ENCODE measurements at regions not wholly inside any gene's neighbourhood (a gene's known extent, or its start where the extent isn't known, plus 50 kb on each side); places are given as distances from the start of the nearest gene placed in this dataset.
"Not testable (repeated sequence)": the region's sequence is repeated elsewhere in the genome, so short reads cannot be mapped to it uniquely, and the experiment has no call there.

GRCh38 chrX:43423876-43424275 lies 232.2 kb upstream of the MAOA start:
- peaks cover 2% of the 10 kb centered on the region for H3K27me3 Mint-ChIP-seq (ENCODE audit: unreplicated experiment)
- H3K27ac Mint-ChIP-seq (ENCODE audit: unreplicated experiment) = no peak overlapping the region
- TF ChIP-seq, protein P1, sequence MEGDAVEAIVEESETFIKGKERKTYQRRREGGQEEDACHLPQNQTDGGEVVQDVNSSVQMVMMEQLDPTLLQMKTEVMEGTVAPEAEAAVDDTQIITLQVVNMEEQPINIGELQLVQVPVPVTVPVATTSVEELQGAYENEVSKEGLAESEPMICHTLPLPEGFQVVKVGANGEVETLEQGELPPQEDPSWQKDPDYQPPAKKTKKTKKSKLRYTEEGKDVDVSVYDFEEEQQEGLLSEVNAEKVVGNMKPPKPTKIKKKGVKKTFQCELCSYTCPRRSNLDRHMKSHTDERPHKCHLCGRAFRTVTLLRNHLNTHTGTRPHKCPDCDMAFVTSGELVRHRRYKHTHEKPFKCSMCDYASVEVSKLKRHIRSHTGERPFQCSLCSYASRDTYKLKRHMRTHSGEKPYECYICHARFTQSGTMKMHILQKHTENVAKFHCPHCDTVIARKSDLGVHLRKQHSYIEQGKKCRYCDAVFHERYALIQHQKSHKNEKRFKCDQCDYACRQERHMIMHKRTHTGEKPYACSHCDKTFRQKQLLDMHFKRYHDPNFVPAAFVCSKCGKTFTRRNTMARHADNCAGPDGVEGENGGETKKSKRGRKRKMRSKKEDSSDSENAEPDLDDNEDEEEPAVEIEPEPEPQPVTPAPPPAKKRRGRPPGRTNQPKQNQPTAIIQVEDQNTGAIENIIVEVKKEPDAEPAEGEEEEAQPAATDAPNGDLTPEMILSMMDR (IDR thresholded peaks at IDR 0.05; ENCODE audit: partially characterized antibody, unreplicated experiment) = no peak
- peaks cover 16% of the 10 kb centered on the region for H3K4me1 Mint-ChIP-seq (ENCODE audit: low read depth, unreplicated experiment)
- no peak for DNase-seq
- H3K4me3 Mint-ChIP-seq (ENCODE audit: unreplicated experiment) = no peak overlapping the region
- no peaks in the 10 kb centered on the region for H3K36me3 Mint-ChIP-seq (ENCODE audit: unreplicated experiment)
- no peaks in the 10 kb centered on the region for H3K9me3 Mint-ChIP-seq (ENCODE audit: unreplicated experiment)

GRCh38 chrX:43436517-43436916 lies 219.6 kb upstream of the MAOA start:
- Mint-ChIP-seq H3K4me3 (ENCODE audit: unreplicated experiment) (no peak overlapping the region), H3K27ac (ENCODE audit: unreplicated experiment) (no peak overlapping the region), H3K9me3 (ENCODE audit: unreplicated experiment) (no peaks in the 10 kb centered on the region), H3K4me1 (ENCODE audit: low read depth, unreplicated experiment) (no peaks in the 10 kb centered on the region), H3K36me3 (ENCODE audit: unreplicated experiment) (no peaks in the 10 kb centered on the region), H3K27me3 (ENCODE audit: unreplicated experiment) (no peaks in the 10 kb centered on the region)
- DNase-seq = no peak
- TF ChIP-seq, protein P1 (IDR thresholded peaks at IDR 0.05; ENCODE audit: partially characterized antibody, unreplicated experiment) = no peak

GRCh38 chrX:43446752-43447151 lies 209.3 kb upstream of the MAOA start:
- TF ChIP-seq, protein P1 (IDR thresholded peaks at IDR 0.05; ENCODE audit: partially characterized antibody, unreplicated experiment) = no peak
- peaks cover 4% of the 10 kb centered on the region for H3K36me3 Mint-ChIP-seq (ENCODE audit: unreplicated experiment)
- no peaks in the 10 kb centered on the region for H3K4me1 Mint-ChIP-seq (ENCODE audit: low read depth, unreplicated experiment)
- no peak overlapping the region for H3K27ac Mint-ChIP-seq (ENCODE audit: unreplicated experiment)
- H3K4me3 Mint-ChIP-seq (ENCODE audit: unreplicated experiment) = no peak overlapping the region
- H3K27me3 Mint-ChIP-seq (ENCODE audit: unreplicated experiment) = no peaks in the 10 kb centered on the region
- no peak for DNase-seq
- no peaks in the 10 kb centered on the region for H3K9me3 Mint-ChIP-seq (ENCODE audit: unreplicated experiment)

DNA sequence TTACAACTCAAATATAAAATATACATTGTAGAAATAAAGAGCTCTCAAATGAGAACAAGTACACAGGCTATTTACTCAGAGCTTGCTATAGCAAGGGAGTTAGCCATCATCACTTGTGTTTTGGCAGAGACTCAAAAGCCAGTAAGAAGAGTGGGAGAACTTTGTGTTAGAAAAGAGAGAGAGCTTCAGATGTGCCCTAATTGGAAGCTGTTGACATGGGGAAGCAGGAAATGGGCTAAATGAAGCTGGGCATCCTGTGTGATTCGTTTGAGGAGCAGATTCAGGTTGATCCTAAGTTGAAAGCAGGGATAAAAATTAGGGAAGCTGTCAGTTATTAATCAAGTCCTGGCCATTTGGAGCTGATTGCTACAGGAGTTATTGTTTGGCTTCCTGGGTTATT lies 207.4 kb upstream of the MAOA start:
- H3K4me1 Mint-ChIP-seq (ENCODE audit: low read depth, unreplicated experiment) = no peaks in the 10 kb centered on the region
- H3K9me3 Mint-ChIP-seq (ENCODE audit: unreplicated experiment) = no peaks in the 10 kb centered on the region
- TF ChIP-seq, protein P1 (IDR thresholded peaks at IDR 0.05; ENCODE audit: partially characterized antibody, unreplicated experiment) = no peak
- H3K27me3 Mint-ChIP-seq (ENCODE audit: unreplicated experiment) = no peaks in the 10 kb centered on the region
- peaks cover 9% of the 10 kb centered on the region for H3K36me3 Mint-ChIP-seq (ENCODE audit: unreplicated experiment)
- no peak overlapping the region for H3K27ac Mint-ChIP-seq (ENCODE audit: unreplicated experiment)
- DNase-seq = no peak
- no peak overlapping the region for H3K4me3 Mint-ChIP-seq (ENCODE audit: unreplicated experiment)

DNA sequence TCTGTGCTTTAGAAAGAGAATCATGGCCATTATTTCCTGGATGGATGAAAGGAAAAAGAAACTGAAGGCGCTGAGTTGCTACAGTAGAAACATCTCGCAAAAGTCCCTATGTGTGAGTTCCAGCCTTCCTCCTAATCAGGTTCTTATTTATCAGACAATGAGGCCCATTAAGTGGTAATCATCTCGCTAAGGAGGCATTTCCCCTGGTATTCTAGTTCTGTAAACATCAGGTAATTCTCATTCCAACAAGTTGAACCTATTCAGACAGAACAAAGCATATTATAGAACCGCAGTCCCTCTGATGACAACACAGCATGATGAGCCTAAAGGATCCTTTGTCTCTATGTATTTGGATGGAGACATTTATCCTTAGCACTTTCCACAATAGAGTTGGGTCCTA lies 205.7 kb upstream of the MAOA start:
- peaks cover under 1% of the 10 kb centered on the region for H3K27me3 Mint-ChIP-seq (ENCODE audit: unreplicated experiment)
- H3K27ac Mint-ChIP-seq (ENCODE audit: unreplicated experiment) = no peak overlapping the region
- H3K9me3 Mint-ChIP-seq (ENCODE audit: unreplicated experiment) = no peaks in the 10 kb centered on the region
- peaks cover under 1% of the 10 kb centered on the region for H3K4me1 Mint-ChIP-seq (ENCODE audit: low read depth, unreplicated experiment)
- DNase-seq = no peak
- TF ChIP-seq, protein P1 (IDR thresholded peaks at IDR 0.05; ENCODE audit: partially characterized antibody, unreplicated experiment) = no peak
- no peak overlapping the region for H3K4me3 Mint-ChIP-seq (ENCODE audit: unreplicated experiment)
- H3K36me3 Mint-ChIP-seq (ENCODE audit: unreplicated experiment) = peaks cover 9% of the 10 kb centered on the region

DNA sequence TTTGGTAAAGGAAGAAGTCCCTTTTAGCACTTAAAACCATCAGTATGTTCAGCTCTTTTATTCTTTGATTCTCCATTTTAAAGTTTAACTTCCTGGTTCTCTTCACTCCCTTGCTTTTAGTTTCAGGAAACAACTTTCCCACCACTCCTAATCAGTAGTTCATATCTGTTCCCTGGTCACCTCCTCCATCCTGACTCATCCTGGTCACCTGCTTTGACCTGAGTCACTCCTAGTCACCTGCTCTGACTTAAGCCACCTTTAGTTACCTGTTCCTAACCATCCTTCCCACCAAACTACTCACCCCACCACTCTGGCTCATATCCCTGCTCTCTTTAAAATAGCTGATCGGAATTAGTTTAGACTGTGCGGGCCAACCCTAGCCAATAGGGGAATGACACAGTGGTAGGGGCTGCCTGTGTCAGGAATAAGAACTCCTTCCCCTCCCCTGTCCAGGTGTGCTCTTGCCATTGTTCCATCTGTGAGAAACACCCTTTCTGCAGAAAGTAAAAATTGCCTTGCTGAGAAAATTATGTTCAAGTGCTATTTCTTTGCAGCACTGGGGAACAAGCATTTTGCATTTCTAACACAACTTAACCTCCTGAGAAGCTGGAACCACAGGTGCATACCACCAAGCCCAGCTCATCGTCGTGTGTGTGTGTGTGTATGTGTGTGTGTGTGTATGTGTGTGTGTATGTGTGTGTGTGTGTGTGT lies 204.0 kb upstream of the MAOA start:
- H3K27me3 Mint-ChIP-seq (ENCODE audit: unreplicated experiment); H3K9me3 Mint-ChIP-seq (ENCODE audit: unreplicated experiment): not testable (repeated sequence)

More for the DNA sequence above, 204.0 kb upstream of the MAOA start:
- H3K27ac Mint-ChIP-seq (ENCODE audit: unreplicated experiment); H3K4me1 Mint-ChIP-seq (ENCODE audit: low read depth, unreplicated experiment); H3K4me3 Mint-ChIP-seq (ENCODE audit: unreplicated experiment); H3K36me3 Mint-ChIP-seq (ENCODE audit: unreplicated experiment); DNase-seq: not testable (repeated sequence)
